ENCODE measurements at regions not wholly inside any gene's neighbourhood (a gene's known extent, or its start where the extent isn't known, plus 50 kb on each side); places are given as distances from the start of the nearest gene placed in this dataset.

DNA sequence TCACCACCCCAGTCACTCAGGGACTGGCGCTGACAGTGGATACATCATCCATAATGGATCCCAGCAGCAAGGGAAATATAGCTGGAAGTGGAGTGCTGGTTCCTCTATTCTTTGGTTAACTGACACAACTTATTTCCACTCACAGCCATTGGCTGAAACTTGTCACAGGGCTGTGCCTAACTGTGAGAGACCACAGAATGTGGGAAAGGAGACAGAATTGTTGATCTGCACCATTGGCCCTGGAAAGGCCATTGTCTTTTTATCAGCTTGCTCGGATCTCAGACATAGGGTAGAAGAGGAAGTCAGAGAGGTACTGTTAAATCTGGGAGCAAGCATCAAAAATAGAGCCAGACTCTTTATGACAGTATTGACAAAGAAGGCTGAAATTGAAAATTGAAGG, 451.3 kb downstream of the AJAP1 start:
- DNase-seq (ENCODE audit: low read depth in 2 of 2, low spot score in 1 of 2) = no peak

DNA sequence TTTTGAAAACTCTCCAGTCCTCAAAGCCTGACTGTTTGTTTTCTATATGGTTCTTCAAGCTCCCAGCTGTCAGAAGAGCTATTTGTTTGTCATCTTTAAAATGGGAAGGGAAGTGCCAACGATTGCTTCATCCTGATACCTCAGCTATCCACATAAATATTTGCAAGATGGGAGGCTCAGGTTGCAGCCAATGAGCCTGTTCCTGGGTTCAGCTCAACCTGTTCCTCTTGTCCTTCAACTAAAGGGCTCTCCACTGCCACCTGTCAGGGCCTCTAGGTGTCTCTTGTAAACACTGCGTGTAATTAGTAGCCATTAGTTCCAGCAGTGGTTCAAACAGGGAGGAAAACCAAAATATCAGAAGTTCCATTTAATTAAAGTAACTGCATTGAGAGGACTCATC, 445.1 kb downstream of the AJAP1 start:
- DNase-seq (ENCODE audit: low read depth in 2 of 2, low spot score in 1 of 2) = no peak

- DNase-seq (ENCODE audit: low read depth in 2 of 2, low spot score in 1 of 2) = no peak
Observed at GRCh38 chr1:5098981-5099385, 444.6 kb downstream of the AJAP1 start.

GRCh38 chr1:5093042-5093441, 438.6 kb downstream of the AJAP1 start:
- no peak for DNase-seq (ENCODE audit: low read depth in 2 of 2, low spot score in 1 of 2)

DNA sequence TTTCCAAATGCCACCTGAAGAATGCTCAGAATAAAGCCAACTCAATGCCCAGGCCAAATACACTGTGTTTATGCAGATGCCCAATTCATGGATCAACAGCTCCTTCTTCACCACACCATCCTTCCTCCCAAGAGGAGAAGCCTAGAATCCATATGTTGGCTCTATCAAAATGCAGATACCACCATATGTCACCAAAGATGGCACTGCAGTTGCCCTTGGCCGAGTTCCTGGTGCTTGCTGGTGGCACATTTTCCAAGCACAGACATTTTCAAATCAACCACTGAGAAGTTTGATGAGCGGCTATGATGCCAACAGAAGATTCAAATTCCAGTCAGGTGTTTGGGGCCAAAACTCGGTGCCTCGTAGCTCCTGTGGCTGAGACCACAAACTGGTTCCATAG, 430.3 kb downstream of the AJAP1 start:
- DNase-seq (ENCODE audit: low read depth in 2 of 2, low spot score in 1 of 2) = no peak

GRCh38 chr1:5067246-5067645, 412.8 kb downstream of the AJAP1 start:
- DNase-seq (ENCODE audit: low read depth in 2 of 2, low spot score in 1 of 2) = no peak

DNA sequence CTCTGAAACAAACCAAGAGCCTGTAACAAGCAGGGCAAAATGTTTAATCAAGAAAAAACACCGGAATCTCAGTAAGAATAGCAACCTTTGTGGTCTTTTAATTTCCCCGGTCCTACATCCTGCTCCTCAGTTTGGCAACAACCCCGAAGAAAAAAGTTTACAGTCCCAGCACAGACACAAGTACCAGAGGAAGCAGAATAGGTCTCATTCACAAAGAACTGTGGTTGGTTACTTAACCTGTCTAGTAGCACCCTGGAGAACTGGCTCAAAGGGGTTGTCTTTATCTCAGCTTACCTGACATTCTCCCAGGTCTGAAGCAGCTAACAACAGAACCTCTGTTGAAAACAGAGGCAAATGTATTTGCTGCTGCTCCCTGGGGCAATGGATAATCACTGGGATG, 399.3 kb downstream of the AJAP1 start:
- no peak for DNase-seq (ENCODE audit: low read depth in 2 of 2, low spot score in 1 of 2)

DNA sequence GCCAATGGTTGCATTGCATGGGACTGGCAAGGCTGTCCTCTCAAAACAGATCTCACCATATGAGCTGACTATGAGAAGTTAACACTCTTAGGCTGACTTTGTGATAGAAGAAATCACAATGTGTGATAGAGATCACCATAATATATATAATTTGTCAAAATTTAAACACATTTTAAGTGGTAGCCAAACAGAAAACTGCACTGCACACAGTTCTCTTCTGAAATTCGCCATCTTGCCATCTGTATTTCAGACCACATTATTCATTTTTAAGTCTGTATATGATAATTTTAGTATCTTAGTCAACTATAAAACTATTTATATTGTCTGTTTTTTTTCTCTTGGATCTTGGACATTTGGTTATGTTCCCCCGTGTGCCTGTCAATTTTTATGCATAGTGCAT, 374.7 kb downstream of the AJAP1 start:
- DNase-seq (ENCODE audit: low read depth in 2 of 2, low spot score in 1 of 2) = no peak

DNA sequence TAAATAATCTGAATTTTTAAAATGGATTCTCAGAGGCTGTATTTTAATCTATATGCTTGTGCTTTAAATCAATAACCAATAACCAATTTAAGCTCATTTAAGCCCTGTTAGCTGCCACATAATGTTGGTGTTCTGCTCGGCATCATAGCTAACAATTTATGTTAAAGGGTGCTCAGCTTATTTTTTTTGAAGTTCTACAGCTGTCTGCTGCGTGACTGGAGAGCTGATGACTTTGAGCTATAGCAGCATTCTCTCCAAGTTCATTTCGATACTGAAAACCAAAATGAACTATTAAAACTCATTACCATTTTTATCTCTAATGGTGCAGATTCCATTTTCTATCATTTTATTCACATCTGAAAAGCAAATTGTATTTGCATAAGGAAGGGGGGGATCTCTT, 357.8 kb downstream of the AJAP1 start:
- DNase-seq (ENCODE audit: low read depth in 2 of 2, low spot score in 1 of 2) = no peak

DNA sequence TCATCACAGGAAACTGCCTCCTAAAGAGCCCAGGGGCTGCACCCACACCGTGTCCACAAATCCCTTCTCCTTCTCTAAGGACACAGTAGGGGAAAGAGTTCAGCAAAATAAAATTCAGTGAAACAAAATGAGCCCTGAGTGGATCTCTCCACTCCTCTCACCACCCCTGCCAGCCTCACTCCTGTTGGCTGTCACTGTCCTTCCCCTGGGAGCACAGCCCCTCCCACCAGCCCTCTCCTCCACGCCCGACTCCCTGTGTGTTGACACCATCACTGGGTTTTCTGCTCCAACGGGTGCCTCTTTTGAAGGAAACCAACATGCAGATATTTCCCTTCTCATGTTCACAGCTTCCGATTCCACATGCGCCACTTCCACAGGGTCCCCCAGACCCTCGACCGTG, 356.2 kb downstream of the AJAP1 start:
- DNase-seq (ENCODE audit: low read depth in 2 of 2, low spot score in 1 of 2) = no peak

DNA sequence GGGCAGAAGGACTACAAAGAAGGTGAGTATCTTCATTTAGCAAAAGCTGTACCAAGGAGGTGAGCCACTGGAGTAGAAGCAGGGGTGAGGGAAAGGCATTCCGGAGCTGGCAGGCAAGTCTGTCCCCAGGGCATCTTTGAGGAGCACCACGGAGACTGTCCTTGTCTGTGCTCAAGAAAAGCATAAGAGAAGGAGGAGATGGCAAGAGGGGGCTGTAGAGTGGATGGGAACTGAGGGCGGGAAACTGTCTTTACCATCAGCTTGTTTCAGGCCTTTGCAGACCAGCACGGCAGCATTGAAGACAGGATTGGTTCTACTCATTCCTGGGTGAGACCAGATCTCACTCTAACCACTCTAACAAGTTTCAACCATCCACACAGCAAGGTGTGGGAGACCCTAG, 355.8 kb downstream of the AJAP1 start:
- no peak for DNase-seq (ENCODE audit: low read depth in 2 of 2, low spot score in 1 of 2)

GRCh38 chr1:5009376-5010065, 355.1 kb downstream of the AJAP1 start:
- DNase-seq (ENCODE audit: low read depth in 2 of 2, low spot score in 1 of 2) = no peak

GRCh38 chr1:5005171-5005570, 350.8 kb downstream of the AJAP1 start:
- DNase-seq (ENCODE audit: low read depth in 2 of 2, low spot score in 1 of 2) = no peak

DNA sequence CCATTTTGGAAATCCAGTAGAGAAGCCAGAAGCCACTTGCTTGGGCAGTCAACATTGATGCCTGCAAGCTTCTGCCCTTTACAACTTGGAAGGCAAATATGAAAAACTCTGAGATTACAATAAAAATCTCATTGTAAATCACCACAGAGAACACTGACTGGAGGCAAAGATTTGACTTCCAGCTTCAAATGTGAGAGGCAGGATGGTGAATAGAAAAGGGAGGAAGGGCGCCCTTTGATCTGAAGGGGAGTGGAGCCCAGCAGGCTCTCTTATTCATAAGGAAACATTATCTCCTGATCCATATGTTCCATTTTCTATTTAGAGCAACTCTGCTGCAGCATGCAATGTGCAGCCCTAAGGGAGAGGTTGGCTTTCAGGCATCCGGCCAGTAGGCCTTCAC, 348.3 kb downstream of the AJAP1 start:
- DNase-seq (ENCODE audit: low read depth in 2 of 2, low spot score in 1 of 2) = no peak

GRCh38 chr1:5001466-5001865, 347.1 kb downstream of the AJAP1 start:
- no peak for DNase-seq (ENCODE audit: low read depth in 2 of 2, low spot score in 1 of 2)

GRCh38 chr1:4986306-4986705, 331.9 kb downstream of the AJAP1 start:
- no peak for DNase-seq (ENCODE audit: low read depth in 2 of 2, low spot score in 1 of 2)

DNA sequence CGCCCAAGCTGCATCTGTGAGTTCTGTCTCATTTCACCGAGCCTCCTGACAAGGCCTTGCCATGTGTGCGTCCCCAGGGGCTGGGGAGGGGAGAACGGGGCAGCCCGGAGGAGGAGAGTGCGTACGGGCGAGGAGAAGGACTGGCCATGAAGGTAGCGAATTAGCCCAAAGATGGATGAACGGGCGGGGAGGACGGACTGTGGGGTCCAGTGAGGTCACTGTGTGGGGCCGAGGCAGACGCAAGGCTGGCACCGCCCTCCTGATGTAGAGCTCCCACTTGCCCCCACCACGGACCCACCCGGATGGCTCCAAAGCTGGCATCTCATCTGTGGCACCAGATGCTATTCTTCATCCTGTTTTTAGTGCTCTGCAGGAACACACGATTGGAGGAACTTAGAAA, 330.4 kb downstream of the AJAP1 start:
- DNase-seq (ENCODE audit: low read depth in 2 of 2, low spot score in 1 of 2) = no peak

DNA sequence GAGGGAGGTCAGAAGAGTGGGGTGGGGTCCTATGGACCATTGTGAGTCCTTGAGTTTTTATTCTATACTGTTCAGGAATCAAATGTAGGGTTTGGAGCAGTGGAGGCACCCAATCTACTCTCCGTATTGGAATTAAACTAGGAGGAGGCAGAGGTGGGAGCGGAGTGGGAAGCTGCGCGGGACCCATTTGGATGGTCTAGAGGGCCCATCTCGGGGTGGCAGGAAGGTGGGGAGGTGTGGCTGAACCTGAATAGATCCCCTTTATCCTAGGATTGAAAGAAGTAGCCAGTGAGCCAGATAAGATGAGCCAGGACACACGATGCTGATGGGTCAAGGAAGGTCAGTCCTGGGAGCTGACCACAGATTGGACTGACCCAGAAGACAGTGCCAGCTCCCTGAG, 325.8 kb downstream of the AJAP1 start:
- no peak for DNase-seq (ENCODE audit: low read depth in 2 of 2, low spot score in 1 of 2)

- no peak for DNase-seq (ENCODE audit: low read depth in 2 of 2, low spot score in 1 of 2)
Observed at GRCh38 chr1:4978660-4979390, 324.4 kb downstream of the AJAP1 start.

GRCh38 chr1:4977701-4978100, 323.3 kb downstream of the AJAP1 start:
- no peak for DNase-seq (ENCODE audit: low read depth in 2 of 2, low spot score in 1 of 2)

DNA sequence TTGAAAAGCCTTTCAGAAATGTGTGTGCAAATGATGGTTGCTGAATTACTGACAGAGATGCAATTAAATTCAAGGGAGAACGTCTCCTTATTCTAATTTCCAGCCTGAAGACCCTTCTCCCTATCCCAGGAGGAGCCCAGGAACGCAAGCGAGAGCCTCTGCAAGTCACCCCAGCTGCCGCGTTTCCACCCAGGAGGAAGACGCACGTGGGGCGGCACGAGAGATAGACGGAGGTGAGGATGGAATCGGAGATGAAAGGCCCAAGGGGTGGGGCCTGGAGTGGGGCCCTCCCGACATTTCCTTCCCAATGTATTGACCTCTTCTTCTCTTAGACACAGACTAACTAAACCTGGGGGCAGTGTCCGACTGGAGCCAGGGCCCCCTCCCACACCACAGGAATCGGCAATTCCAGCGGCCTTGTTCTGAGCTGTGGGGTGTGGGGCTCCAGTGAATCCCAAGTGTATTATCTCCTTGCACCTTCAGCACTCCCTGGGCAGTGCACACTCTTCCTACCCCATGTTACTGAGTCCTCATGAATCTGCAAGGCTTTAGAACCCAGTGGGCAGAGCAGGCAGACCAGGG, 322.5 kb downstream of the AJAP1 start:
- DNase-seq (ENCODE audit: low read depth in 2 of 2, low spot score in 1 of 2) = no peak

DNA sequence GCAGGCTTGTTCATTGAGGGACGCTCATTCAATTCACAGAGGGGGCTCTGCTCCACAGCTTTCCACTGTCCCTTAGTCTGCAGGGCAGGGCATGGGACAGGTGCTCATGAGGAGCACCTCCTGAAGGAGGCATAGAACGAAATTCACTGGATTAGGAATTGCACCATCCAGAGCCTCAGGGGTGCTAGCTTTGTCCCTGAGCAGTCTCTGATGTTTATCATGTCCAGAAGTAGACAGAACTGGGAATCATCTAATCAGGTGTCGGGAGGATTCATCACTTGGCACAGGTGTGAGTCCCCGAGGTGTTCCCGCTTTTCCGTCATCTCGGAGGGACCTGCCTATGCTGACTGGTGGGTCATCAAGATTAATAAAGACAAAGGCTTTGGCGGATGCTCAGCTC, 321.4 kb downstream of the AJAP1 start:
- DNase-seq (ENCODE audit: low read depth in 2 of 2, low spot score in 1 of 2) = no peak

Data from stimulated activated CD8-positive, alpha-beta memory T cell treated with anti-CD3 and anti-CD28 coated beads, Interleukin-4, amount 100 ng/mL, for 4 hours (primary cell).